CD4-positive, CD25-positive, alpha-beta regulatory T cell (primary cell): ENCODE measurements at regions not wholly inside any gene's neighbourhood (a gene's known extent, or its start where the extent isn't known, plus 50 kb on each side); places are given as distances from the start of the nearest gene placed in this dataset.
A peak's percentile ranks its signal among the peaks of the same experiment; 100 is the strongest.
"Not testable (repeated sequence)": the region's sequence is repeated elsewhere in the genome, so short reads cannot be mapped to it uniquely, and the experiment has no call there.

Experiments
- ATAC-seq, 2 donors: fragments of 150-1000 bp; cut with Tn5 transposase; one replicate each; pipeline ENCODE4 v1.10.0; 2021; ENCODE audit warnings: low read depth in 2 of 2, moderate number of reproducible peaks in 2 of 2, moderate library complexity in 1 of 2
- DNase-seq, 3 donors: peaks; one replicate each; pipeline versions ENCODE4 v3.0.0 to v3.0.0-alpha.2; 2012 to 2022; ENCODE audit warnings: mixed read lengths in 1 of 3
- H3K27ac ChIP-seq: one replicate; pipeline ENCODE4 v1.7.0; 2013; ENCODE audit warnings: mild to moderate bottlenecking, low read length; ENCODE audit not compliant: insufficient read depth, poor library complexity, severe bottlenecking
- H3K27me3 ChIP-seq: one replicate; pipeline ENCODE4 v1.7.0; 2013; ENCODE audit warnings: low read length; ENCODE audit not compliant: control insufficient read depth, insufficient read depth
- H3K36me3 ChIP-seq: one replicate; pipeline ENCODE4 v1.7.0; 2013; ENCODE audit warnings: mild to moderate bottlenecking, low read length, moderate library complexity; ENCODE audit not compliant: control insufficient read depth, insufficient read depth
- H3K4me1 ChIP-seq: 2 replicates; pipeline ENCODE4 v1.7.0; 2013; ENCODE audit warnings: mild to moderate bottlenecking, low read length; ENCODE audit not compliant: insufficient read depth, control insufficient read depth, poor library complexity, severe bottlenecking
- H3K4me3 ChIP-seq: one replicate; pipeline ENCODE4 v1.7.0; 2013; ENCODE audit warnings: low read depth, mild to moderate bottlenecking, low read length, moderate library complexity
- H3K9me3 ChIP-seq, 2 experiments: 1 replicate in 1 of 2; 2 replicates in 1 of 2; pipeline ENCODE4 v1.7.0; 2013; ENCODE audit warnings: low read length in 2 of 2, mild to moderate bottlenecking in 1 of 2, moderate library complexity in 1 of 2; ENCODE audit not compliant: control insufficient read depth in 2 of 2
- H3K27ac Mint-ChIP-seq, 3 donors: one replicate each; pipeline ENCODE4 v1.8.0; 2020 to 2022; ENCODE audit warnings: mild to moderate bottlenecking in 3 of 3, mixed read lengths in 3 of 3, moderate library complexity in 2 of 3
- H3K27me3 Mint-ChIP-seq: one replicate; pipeline ENCODE4 v1.8.0; 2022; ENCODE audit warnings: mild to moderate bottlenecking, mixed read lengths
- H3K36me3 Mint-ChIP-seq: one replicate; pipeline ENCODE4 v1.8.0; 2020; ENCODE audit warnings: mixed read lengths
- H3K4me1 Mint-ChIP-seq, 4 donors: one replicate each; pipeline ENCODE4 v1.8.0; 2020 to 2022; ENCODE audit warnings: mixed read lengths in 4 of 4, mild to moderate bottlenecking in 1 of 4
- H3K4me3 Mint-ChIP-seq, 4 donors: one replicate each; pipeline ENCODE4 v1.8.0; 2020 to 2022; ENCODE audit warnings: mild to moderate bottlenecking in 4 of 4, mixed read lengths in 4 of 4, moderate library complexity in 3 of 4
- H3K9me3 Mint-ChIP-seq, 7 donors: one replicate each; pipeline ENCODE4 v1.8.0; 2020 to 2022; ENCODE audit warnings: mixed read lengths in 7 of 7, mild to moderate bottlenecking in 3 of 7, moderate library complexity in 2 of 7

GRCh38 chr21:8992731-8993174 lies 1528.6 kb upstream of the TPTE start:
- H3K27ac ChIP-seq: no peak overlapping the region
- no peaks in the 10 kb centered on the region for H3K4me1 Mint-ChIP-seq
- ATAC-seq: peak in 1 of 2 donors; percentile 23
- H3K4me3 ChIP-seq: no peak overlapping the region
- H3K9me3 ChIP-seq: peaks cover 21 to 60% of the 10 kb centered on the region in 2 experiments
- H3K27ac Mint-ChIP-seq: no peak overlapping the region
- peaks cover 8 to 66% (median 48%) of the 10 kb centered on the region in 7 donors for H3K9me3 Mint-ChIP-seq
- no peaks in the 10 kb centered on the region for H3K27me3 ChIP-seq
- H3K4me3 Mint-ChIP-seq: no peak overlapping the region
- no peaks in the 10 kb centered on the region for H3K27me3 Mint-ChIP-seq
- no peaks in the 10 kb centered on the region for H3K4me1 ChIP-seq
- no peak for DNase-seq
- peaks cover 19% of the 10 kb centered on the region for H3K36me3 Mint-ChIP-seq
- no peaks in the 10 kb centered on the region for H3K36me3 ChIP-seq

GRCh38 chr21:8993284-8993942 lies 1528.0 kb upstream of the TPTE start:
- no peaks in the 10 kb centered on the region for H3K27me3 Mint-ChIP-seq
- H3K27ac ChIP-seq: no peak overlapping the region
- DNase-seq: no peak
- peaks cover 19% of the 10 kb centered on the region for H3K36me3 Mint-ChIP-seq
- ATAC-seq: no peak
- H3K9me3 Mint-ChIP-seq: peaks cover 8 to 66% (median 48%) of the 10 kb centered on the region in 7 donors
- H3K4me1 Mint-ChIP-seq: no peaks in the 10 kb centered on the region
- H3K4me1 ChIP-seq: no peaks in the 10 kb centered on the region
- no peak overlapping the region for H3K4me3 Mint-ChIP-seq
- no peaks in the 10 kb centered on the region for H3K27me3 ChIP-seq
- no peak overlapping the region for H3K4me3 ChIP-seq
- no peaks in the 10 kb centered on the region for H3K36me3 ChIP-seq
- peaks cover 21 to 61% of the 10 kb centered on the region in 2 experiments for H3K9me3 ChIP-seq
- no peak overlapping the region for H3K27ac Mint-ChIP-seq

GRCh38 chr21:8993943-8994639 lies 1527.3 kb upstream of the TPTE start:
- H3K4me3 Mint-ChIP-seq: peak overlapping the region in 1 of 4 donors; percentile 29

GRCh38 chr21:8994640-8995511 lies 1526.5 kb upstream of the TPTE start:
- Mint-ChIP-seq H3K9me3 (peaks cover 11 to 59% (median 46%) of the 10 kb centered on the region in 7 donors), H3K36me3 (peaks cover 19% of the 10 kb centered on the region), H3K4me3 (peak overlapping the region in 1 of 4 donors; percentile 29), H3K27ac (no peak overlapping the region), H3K27me3 (peaks cover 1% of the 10 kb centered on the region), H3K4me1 (peaks cover 0 to 5% (median 0%) of the 10 kb centered on the region in 4 donors)
- Histone ChIP-seq H3K27ac (no peak overlapping the region), H3K4me3 (no peak overlapping the region), H3K27me3 (no peaks in the 10 kb centered on the region), H3K4me1 (no peaks in the 10 kb centered on the region), H3K9me3 (peaks cover 13 to 55% of the 10 kb centered on the region in 2 experiments), H3K36me3 (no peaks in the 10 kb centered on the region)
- ATAC-seq (no peak), DNase-seq (no peak)

More at GRCh38 chr21:8993943-8994639, 1527.3 kb upstream of the TPTE start:
- peaks cover 0 to under 1% (median 0%) of the 10 kb centered on the region in 4 donors for H3K4me1 Mint-ChIP-seq
- H3K9me3 Mint-ChIP-seq: peaks cover 10 to 63% (median 48%) of the 10 kb centered on the region in 7 donors
- H3K36me3 Mint-ChIP-seq: peaks cover 19% of the 10 kb centered on the region
- H3K4me3 ChIP-seq: no peak overlapping the region
- DNase-seq (no peak), ATAC-seq (no peak)
- H3K27ac Mint-ChIP-seq: no peak overlapping the region
- H3K27me3 ChIP-seq: no peaks in the 10 kb centered on the region
- peaks cover 21 to 63% of the 10 kb centered on the region in 2 experiments for H3K9me3 ChIP-seq
- no peaks in the 10 kb centered on the region for H3K4me1 ChIP-seq
- H3K27ac ChIP-seq: no peak overlapping the region
- no peaks in the 10 kb centered on the region for H3K27me3 Mint-ChIP-seq
- H3K36me3 ChIP-seq: no peaks in the 10 kb centered on the region

DNA sequence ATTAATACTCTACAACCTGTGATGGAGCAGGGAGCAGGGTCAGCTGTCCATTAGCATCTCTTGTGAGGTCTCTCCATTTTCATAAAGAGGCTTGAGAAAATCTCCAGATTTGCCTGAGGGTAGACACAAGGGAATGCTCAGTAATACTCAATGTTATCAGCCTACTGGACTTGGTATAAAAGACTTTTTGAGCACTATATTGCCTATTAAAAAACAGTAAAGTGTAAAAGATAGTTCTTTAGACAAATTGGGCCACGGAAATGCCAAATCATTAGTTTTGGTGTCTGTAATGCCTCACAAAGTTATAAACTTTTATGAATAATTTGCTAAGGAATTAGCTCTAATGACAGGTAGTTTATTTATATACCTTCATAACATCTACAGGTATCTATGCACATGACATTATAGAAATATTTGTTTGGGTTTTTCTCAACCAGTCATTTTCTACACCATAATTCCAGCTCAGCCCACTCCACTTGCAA lies 1524.9 kb upstream of the TPTE start:
- not testable (repeated sequence) for H3K27me3 Mint-ChIP-seq, H3K4me1 ChIP-seq, DNase-seq, H3K27me3 ChIP-seq, H3K27ac ChIP-seq, H3K4me3 Mint-ChIP-seq, H3K4me3 ChIP-seq, H3K27ac Mint-ChIP-seq, ATAC-seq, H3K36me3 ChIP-seq, H3K4me1 Mint-ChIP-seq
- Mint-ChIP-seq H3K9me3 (peaks cover 14 to 49% (median 39%) of the 10 kb centered on the region in 7 donors), H3K36me3 (peaks cover 14% of the 10 kb centered on the region)
- peaks cover 13 to 38% of the 10 kb centered on the region in 2 experiments for H3K9me3 ChIP-seq

DNA sequence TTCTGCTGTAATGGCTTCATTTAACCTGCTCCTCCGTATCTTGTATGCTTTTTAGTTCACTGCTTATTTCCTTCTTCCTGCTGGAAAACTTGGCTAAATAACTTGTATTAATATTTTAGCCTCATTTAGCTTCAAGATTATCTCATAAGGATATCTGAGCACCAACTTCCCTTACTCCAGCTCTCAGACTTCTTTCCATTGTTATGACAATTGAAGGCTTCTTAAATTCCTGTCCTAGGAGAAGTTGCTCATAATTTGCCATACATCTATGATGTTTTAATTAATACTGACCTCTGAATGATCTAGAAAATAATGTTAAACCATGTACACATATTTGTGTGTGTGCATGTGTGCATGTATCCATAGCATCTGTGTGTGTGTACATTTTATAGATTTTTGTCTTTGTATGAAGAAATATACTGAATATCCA lies 1524.4 kb upstream of the TPTE start:
- Histone ChIP-seq H3K36me3 (no peaks in the 10 kb centered on the region), H3K9me3 (peaks cover 12 to 33% of the 10 kb centered on the region in 2 experiments), H3K4me3 (no peak overlapping the region), H3K4me1 (no peaks in the 10 kb centered on the region), H3K27me3 (no peaks in the 10 kb centered on the region), H3K27ac (no peak overlapping the region)
- Mint-ChIP-seq H3K4me1 (peaks cover 0 to 5% (median 0%) of the 10 kb centered on the region in 4 donors), H3K27ac (no peak overlapping the region), H3K36me3 (peaks cover 9% of the 10 kb centered on the region), H3K9me3 (peaks cover 16 to 44% (median 35%) of the 10 kb centered on the region in 7 donors), H3K27me3 (peaks cover 5% of the 10 kb centered on the region), H3K4me3 (no peak overlapping the region)
- ATAC-seq (no peak), DNase-seq (no peak)
